ENCODE measurements at regions not wholly inside any gene's neighbourhood (a gene's known extent, or its start where the extent isn't known, plus 50 kb on each side); places are given as distances from the start of the nearest gene placed in this dataset.

DNA sequence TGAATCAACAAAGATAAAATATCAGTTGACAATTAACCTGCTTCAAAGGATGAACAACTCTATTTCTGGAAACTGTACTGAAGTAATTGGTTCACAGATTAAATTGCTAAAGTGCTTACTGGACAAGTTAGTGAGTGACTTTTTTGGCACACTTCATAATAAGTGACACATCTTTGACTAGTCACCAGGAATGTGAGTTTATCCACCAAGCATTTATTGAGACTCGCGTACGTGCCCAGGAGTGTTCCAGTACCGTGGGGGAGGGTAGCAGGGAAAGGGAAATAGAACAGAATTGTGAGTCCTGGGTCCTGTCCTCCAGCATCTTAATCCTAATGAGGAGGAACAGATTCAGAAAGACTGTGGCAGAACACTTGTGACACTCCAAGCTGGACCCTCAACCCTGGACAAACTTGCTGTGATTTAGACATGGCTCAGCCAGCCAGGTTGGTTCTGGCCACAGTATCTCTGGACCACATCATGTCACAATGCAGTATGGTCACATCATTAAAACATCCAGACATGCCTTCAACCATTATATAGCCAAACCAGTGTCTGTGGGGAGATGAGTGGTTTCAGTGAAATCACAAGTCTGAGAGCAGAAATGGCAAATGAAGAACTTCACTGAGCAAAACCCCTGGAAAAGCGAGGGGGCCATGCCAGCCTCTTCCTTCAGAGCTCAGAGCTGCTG, 623.1 kb downstream of the BNC2 start:
- DNase-seq: no peak

DNA sequence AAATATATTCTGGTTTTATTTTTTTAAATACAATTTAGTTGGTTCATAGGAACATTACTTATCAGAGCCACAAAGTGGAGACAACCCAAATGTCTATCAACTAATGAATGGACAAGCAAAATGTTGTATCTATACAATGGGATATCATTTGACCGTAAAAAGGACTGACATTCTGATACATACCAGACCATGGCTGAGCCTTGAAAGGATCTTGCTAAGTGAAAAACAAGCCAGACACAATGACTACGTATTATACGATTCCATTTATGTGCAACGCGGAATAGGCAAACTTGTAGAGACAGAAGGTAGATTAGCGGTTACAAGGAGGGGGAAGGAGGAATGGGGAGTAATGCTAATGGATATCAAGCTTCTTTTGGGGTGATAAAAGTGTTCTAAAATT, 621.6 kb downstream of the BNC2 start:
- DNase-seq: no peak

DNA sequence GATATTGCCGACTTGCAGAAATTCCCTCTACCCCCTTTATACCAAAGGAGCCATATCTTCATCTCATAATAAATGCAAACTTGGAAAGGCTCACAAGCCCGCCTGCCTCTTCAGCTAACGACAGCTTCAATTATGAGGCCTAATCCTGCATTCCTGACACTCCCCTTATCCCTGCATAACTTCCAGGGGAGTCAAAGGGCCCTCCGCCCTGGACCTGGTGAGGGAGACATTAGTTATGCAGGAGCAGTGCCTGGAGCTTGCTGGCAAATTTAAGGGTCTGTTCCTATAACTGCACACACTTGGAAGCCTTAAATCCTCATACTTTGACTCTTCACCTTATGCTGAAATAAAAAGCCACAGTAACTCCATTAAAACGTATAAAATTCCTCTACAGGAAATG, 617.9 kb downstream of the BNC2 start:
- DNase-seq: no peak

DNA sequence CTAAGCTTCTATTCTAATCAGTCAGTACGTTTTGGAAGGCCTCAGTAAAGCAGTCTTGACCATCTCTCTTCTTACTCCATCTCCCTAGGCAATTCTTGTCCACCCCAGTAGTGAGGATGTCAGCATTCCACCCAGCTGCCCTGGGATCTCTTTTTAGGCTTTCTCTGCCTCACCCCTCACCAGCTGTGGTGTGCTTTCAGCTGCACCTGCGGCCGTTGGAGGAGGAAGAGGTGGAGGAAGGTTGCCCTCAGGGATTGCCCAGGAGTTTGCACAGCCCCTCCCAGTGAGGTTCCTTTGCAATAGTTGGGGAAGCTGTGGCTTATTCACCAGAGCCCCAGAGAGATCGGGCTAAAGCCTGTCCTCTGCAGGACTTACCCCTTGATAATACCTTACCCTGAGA, 615.8 kb downstream of the BNC2 start:
- DNase-seq: no peak

DNA sequence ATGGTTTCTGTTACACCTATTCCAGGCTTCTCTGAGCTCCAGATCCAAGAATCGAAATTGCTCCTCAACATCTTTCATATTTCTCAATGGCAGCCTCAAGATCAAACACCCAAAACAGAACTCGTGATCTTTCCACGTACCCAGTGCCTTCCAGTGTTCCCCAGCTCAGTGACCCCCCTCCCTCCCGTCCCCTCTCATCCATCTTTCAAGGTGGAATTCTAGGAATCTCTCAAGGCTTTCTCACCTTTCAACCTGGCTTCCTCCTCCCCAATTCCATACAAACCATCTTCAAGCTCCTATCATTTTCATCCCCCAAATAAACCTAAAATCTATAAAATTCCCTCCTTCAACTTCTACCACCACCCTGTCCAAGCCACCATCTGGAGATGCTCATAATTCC, 615.3 kb downstream of the BNC2 start:
- no peak for DNase-seq

DNA sequence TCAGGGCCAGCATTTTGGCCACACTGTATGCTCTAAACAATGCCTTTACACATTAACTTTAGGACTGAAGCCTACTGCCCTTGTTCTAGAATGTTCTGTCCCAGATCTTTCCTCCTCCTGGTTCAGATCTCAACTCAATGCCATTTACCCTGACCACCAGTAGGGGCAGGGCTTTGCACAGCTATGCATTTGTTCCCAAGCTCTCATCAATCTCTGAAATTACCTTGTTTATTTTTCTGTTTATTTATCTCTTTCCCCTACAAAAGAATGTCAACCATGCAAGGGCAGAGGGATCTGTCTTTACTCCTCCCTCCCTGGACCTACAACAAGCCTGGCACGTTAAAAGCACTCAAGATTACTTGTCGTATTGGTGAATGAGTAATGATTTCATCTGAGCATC, 612.9 kb downstream of the BNC2 start:
- DNase-seq: no peak

DNA sequence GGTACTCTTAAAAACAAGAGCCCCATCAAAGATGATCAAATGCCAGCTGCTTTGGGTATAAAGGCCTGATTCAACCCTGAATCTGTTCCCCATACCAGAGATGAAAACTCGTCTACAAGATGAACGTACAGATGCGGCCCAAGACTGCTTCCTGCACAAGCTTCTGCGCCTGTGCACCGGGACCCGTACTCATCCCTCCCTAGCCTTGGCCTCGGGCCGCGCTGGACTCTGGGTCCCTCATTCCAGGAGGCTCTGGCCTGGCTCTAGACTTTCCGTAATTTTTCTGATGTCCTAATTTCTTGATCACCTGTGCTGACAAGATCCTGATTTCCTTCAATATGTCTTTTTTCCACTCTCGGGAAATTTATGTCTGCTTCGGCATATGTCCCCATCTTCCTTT, 612.3 kb downstream of the BNC2 start:
- no peak for DNase-seq

DNA sequence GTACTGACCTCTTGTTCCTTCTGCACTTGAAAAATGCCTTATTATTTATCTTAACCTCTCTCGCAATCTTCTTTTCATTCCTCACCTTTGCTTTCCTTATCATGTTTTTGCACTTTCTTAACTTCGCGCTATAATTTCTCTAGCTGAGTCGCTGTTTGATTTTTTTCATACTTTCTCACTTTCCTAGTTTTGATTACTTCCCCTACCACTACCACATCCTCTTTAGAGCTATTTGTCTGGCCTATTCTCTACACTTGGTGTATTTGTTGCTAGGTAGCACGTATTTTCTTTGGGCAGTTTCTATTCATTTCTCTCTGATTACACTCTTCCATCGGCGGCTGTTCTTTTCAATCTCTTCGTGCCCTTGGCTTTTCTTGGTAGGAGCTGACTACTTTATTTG, 611.8 kb downstream of the BNC2 start:
- no peak for DNase-seq

DNA sequence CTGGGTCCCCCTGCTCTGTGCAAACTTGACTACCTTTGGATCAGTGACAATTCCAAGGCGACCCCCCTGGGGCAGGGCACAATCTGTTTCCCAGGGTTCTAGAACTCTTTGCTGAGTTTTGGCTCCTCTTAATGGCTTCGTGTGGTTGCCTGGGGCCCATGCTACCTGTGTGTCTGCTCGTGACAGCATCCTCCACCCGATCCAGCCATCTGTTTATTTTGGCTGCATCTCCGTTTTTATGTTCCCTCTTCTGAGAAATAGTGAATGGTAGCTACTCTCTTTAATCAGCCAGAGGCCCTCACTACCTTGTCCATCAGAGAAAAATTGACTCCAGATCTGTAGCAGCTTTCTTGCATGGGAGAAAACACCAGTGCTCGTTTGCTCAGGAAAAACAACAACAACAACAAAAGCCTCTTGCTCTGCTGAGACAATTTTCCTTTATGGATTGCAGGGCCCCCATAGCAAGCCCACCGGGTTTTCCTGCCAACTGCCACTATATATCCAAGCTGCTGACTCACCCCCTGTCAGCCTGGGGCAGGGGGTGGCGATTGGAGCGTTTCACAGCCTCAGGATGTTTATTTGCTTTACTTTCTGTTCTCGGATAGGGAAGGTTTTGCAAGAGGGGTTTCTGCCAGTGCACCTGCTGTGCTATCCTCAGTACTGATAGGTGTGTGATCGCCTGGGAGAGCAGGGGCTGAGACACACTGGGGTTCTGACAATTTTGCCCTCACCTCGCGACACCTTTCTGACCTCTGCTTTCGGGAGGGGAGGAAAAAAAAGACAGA, 607.8 kb downstream of the BNC2 start:
- no peak for DNase-seq

DNA sequence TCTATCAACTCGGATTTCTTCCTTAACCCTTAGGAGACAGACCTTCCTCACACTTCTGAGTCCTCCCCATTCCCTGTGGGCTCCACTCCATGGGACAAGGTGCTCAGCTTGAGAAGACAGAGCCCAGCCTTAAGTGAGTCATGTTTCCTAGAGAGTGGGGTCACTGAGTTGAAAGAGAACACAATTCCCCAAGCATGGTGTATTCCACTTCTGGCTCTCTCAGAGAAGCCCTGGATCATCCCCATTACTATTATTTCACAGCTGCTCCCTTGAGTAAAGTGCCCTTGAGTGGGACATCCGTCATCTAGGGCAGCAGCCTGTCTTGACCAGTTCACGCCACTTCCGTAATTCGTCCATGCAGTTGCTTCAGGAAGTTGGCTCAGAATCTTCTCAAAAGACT, 604.8 kb downstream of the BNC2 start:
- no peak for DNase-seq

DNA sequence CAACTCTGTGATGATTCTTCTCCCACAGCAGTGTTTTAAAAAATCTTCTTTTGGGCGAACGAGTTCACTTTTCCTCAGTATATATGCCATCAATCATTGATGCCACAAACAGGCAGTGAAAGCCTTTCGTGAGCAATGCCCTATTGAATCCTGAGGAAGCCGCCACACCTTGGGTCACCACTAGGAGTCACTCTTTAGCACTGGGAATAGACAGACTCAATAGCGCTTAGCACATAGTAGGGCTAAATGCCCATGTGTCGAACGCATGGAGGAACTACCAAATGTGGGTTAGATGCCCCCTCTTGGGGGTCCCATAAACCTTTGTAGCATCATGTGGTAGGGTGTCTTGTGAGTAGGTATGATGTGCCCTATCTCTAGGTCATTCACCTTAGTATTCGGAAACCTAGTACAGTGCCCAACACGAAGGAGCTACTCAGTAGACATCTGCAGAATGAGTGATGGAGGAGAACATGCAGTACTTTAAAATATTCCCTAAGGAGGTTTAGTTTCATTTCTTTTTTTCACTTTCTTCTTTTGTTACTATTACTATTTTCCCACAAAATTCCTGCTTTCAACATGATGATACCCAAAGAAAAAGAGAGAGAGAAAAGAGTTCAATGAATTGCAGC, 603.7 kb downstream of the BNC2 start:
- no peak for DNase-seq

DNA sequence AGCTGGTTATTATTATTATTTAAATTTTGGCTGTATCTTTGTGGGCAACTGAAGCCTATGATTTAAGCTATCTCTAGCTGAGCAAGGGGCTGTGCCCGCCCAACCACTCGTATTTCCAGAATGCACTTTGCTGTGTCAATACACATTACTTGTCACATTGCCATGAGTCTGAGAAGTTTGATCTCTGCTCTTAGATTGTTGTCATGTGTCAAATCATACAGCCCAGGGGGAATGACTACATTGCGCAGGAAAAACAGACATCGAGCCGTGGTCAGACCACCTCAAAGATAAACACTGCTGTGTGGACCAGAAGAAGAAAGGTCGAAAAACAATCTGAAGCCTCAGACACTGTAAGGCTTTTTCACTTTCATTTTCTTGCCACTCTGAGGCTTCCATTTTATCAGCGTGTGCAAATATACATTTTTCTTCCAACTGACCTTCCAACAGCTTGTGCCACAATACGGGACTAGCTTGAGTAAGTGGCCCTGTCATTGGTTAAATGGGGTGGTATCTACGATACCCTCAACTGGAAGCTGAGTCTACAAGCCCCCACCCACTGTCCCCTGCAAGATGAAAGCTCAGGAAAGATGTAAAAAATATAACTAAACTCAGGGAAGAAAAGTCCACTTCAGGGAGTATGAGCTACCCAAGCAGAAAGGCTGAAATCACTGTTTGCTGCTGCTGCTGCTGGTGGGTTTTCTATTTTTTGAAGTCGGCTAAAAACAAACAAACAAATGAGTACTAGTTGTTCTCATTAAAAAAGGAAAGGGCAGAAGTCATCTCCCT, 603.0 kb downstream of the BNC2 start:
- no peak for DNase-seq

DNA sequence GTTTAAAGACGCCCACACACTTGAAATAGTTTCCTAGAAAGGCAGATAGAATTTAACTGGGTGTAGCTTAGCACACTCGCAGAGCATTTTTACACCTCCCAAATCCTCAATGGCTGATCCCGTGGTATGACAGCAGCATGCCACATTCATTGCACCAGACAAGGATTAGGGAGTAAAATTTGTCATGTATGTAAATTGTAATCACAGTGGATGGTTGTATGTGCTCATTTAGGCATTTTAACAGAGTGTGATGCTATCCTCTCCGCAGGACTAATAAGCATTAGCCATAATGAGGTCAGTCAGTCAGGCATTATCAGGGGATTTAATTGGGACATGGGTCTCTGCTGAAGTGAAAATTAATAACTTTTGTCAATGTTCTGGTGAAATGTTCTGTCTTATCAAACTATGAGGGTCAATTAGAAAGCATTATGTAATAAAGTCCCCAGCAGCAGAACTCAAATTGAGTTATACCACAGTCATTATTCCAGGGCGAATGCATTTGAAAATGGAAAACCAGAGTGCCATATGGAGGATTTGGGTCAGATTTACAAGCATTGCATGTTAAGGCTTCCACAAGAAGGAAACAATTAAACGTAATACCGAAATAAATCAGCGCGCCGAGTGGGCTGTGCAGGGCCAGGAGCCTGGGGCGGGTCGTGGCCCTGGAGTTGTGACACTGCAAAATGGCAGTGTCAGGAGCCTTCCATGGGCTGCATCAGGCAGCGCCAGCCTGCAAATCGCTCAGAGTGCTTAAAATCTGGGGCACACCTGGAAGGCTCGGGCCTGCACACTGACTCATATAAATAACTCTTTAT, 602.2 kb downstream of the BNC2 start:
- DNase-seq: no peak

DNA sequence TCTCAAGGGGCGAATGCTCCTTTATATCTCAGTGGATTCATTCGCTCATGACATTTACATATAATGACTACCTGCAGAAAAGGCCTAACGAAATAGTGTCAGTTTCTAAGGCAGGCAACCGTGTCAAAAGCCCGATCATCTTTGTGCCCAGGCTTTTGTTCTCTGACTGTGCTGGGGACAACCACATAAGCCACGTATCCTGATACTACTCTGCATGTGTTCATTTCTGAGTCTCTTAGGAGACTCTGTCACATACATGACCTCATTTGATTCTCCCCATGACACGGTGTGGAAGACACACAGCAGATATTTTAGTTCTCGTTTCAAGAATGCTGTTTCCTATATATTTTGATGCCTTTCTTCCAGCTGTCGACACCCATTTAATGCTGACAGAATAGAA, 598.5 kb downstream of the BNC2 start:
- DNase-seq: no peak

DNA sequence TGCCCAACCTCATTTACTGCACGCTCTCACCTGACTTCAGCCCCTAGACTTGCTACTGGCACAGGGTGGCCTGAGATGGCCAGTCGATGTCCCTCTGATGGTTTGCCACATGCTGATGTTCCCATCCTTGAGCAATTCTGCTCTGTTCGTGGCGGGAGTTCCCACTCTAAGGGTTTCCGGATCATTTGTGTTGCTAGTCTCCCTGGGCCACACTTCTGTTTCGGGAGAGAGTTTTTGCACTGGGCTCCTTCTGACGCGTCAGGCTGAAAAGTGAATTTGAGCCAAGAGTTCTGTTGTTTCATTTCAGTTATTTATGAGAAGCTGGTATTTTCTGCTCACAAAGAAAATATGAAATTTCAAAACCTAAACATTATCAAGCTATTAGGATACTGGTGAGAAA, 597.7 kb downstream of the BNC2 start:
- DNase-seq: no peak

DNA sequence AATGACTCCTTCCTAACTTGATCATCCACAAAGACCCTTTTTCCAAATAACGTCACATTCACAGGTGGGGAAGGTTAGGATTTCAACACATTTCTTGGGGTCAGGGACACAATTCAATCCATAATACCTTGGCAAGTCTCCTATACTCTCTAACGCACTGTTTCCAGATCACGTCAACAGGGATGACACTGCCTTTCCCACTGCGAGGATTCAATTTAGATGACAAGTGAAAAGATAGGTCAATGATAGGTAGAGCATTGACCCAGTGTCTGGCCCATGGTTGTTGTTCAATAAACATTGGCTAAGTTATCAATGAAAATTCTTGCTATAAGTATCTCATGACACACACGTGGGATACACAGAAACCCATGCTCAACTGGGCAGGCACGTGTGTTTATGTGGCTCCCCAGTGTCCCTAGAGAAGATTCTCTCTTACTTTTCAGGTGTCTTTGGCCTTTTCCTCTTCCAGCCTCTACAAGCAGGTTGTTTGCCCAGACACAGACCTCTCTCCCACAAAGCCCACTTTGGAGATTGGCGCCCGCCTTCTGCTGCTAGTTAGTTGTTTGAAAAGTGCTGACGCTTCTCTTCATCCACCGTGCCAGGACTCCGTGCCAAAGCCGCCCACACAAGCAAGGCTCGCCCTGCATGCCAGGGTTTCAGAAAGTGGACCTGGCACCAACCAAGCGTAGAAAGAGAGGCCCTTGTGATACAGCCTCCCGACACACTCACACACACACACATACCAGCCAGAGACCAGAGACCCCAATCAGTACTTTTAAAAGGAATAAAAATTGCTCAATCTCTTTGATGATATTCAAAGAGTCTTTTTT, 594.5 kb downstream of the BNC2 start:
- no peak for DNase-seq

DNA sequence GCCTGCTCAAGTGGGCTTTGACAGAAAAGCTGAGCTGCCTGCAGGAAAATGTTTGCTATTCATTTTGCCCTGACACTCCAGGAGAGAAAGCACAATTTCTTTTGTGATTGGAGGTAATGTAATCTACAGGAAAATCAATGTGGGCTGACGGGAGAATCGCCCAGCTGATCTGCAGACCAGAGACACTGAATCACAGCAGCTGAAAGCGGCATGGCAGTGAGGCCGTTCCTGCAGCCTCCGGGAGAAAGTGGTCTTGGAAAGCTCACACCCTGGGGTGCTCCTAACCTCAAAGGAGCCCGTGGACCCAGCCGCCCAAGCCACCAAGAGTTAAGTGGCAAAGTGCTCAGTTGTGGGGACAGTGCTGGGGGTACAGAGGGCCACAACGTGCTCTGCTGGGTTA, 593.6 kb downstream of the BNC2 start:
- no peak for DNase-seq

DNA sequence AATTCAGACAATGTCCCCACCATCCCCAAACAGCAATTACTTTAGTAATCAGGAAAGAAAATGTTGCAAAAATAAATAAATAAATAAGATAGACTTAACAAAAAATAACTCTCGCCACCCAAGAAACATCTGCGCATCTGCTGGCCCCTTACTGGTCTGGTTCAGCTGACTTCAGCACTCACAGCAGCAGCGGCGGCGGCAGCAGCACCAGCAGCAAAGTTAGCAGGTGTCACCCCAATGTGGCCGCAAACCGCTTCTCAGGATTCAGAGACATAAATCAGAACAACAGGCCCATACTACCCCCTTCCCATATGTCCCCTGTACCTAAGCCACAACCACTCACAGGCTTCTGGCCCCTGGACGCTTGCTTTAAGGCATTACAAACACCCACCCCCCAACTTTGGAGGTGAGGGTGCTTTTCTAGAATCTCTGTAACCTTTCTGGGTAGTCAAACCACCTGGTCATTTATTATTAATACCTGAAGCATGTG, 593.0 kb downstream of the BNC2 start:
- no peak for DNase-seq

DNA sequence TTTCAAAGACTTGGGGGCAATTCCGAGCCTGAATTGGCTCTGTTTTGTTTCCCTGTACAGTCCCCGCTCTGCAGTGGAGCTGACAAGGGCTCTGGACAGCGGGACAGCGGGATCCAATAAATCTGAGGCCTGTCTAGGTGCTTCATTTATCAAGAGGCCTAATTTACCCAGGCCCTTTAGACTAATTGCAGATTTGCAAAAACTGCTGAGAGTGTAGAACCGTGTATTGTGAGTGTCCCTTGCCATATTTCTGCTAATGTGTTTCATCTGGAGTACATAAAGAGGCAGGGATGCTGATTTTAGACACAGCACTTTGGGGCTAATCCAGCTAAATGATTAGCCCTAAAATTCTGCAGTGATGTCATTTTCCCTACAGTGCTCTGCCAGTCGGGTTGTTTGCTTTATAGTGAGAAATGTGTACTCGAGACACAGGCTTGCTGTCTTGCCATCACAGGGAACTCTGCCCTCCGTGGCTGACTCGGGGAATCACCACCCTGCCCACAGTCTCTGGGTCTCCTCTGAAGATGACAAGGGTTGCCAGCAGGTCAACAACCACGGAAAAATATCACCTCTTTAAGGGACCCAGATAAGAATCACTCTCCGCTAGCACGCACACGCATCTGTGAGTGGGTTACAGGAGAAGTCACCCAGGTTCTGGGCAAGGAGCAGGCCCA, 592.0 kb downstream of the BNC2 start:
- DNase-seq: no peak

DNA sequence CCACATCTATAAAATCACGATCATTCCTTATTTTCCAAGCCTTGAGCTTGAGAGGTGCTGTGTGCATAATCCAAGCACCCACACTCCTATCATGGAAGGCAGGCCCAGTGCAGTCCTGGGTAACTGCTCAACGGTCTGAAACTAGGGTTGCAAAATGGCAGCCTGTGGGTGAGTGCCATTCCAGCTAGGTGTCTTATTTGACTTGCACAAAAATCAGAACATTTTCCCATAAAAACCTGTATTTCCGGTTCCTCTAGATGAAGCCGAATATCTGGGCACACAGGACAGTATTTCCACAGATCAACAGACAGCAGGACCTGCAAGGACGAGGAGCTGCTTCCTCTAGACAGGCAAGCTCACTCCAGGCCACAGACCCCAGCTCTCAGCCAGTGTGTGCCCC, 588.8 kb downstream of the BNC2 start:
- DNase-seq: no peak

DNA sequence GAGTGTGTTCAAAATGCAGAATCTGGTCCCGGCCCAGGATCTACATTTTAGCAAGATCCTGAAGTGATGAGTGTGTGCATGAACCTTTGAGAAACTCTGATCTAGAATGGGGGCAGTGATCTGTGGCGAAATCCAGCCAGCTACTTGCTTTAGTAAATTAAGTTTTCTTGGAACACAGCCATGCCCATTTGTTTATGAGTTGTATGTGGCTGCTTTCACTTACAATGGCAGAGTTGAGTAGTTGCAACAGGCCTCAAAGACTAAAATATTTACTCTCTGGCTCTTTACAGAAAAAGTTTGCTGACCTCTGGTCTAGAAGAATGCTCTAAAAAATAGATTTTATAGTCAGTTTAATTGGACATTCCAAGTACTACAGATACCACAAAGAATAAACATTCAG, 588.3 kb downstream of the BNC2 start:
- no peak for DNase-seq
